DMS153 (cell line): ENCODE measurements at regions not wholly inside any gene's neighbourhood (a gene's known extent, or its start where the extent isn't known, plus 50 kb on each side); places are given as distances from the start of the nearest gene placed in this dataset.
A peak's percentile ranks its signal among the peaks of the same experiment; 100 is the strongest.
"Not testable (repeated sequence)": the region's sequence is repeated elsewhere in the genome, so short reads cannot be mapped to it uniquely, and the experiment has no call there.

Experiments used
- DNase-seq: peaks from one replicate; lab custom pipeline; 2025; lab: John Stamatoyannopoulos, UW

- no peak for DNase-seq
Observed at GRCh38 chr16:52051414-52052172, 495.4 kb downstream of the TOX3 start.

- no peak for DNase-seq
Observed at GRCh38 chr16:52050418-52050817, 496.5 kb downstream of the TOX3 start.

GRCh38 chr16:52035436-52035835, 511.5 kb downstream of the TOX3 start:
- no peak for DNase-seq

- DNase-seq, result no peak
Observed at GRCh38 chr16:52034830-52035229, 512.1 kb downstream of the TOX3 start.

- no peak for DNase-seq
Observed at GRCh38 chr16:52033992-52034391, 513.0 kb downstream of the TOX3 start.

- DNase-seq, result no peak
Observed at GRCh38 chr16:52022980-52023379, 524.0 kb downstream of the TOX3 start.

- DNase-seq, result no peak
Observed at GRCh38 chr16:52022177-52022576, 524.8 kb downstream of the TOX3 start.

- DNase-seq, result no peak
Observed at GRCh38 chr16:52016387-52016786, 530.6 kb downstream of the TOX3 start.

GRCh38 chr16:52005551-52005950, 541.4 kb downstream of the TOX3 start:
- DNase-seq, result no peak

- DNase-seq, result no peak
Observed at GRCh38 chr16:52004343-52004742, 542.6 kb downstream of the TOX3 start.

- DNase-seq, result no peak
Observed at GRCh38 chr16:52002026-52002425, 544.9 kb downstream of the TOX3 start.

- DNase-seq, result no peak
Observed at GRCh38 chr16:51996516-51996915, 550.4 kb downstream of the TOX3 start.

- DNase-seq, result peak; percentile 90
Observed at GRCh38 chr16:51994597-51994996, 552.3 kb downstream of the TOX3 start.

- no peak for DNase-seq
Observed at GRCh38 chr16:51989637-51990230, 557.2 kb downstream of the TOX3 start.

GRCh38 chr16:51988977-51989376, 558.0 kb downstream of the TOX3 start:
- DNase-seq, result no peak

GRCh38 chr16:51987519-51987918, 559.4 kb downstream of the TOX3 start:
- DNase-seq, result no peak

GRCh38 chr16:51986717-51987116, 560.2 kb downstream of the TOX3 start:
- no peak for DNase-seq

- no peak for DNase-seq
Observed at GRCh38 chr16:51986301-51986700, 560.6 kb downstream of the TOX3 start.

- no peak for DNase-seq
Observed at GRCh38 chr16:51985126-51985525, 561.8 kb downstream of the TOX3 start.

GRCh38 chr16:51984395-51984794, 562.5 kb downstream of the TOX3 start:
- DNase-seq, result no peak

- DNase-seq, result peak; percentile 50
Observed at GRCh38 chr16:51982715-51983680, 563.9 kb downstream of the TOX3 start.

- no peak for DNase-seq
Observed at GRCh38 chr16:51981725-51982124, 565.2 kb downstream of the TOX3 start.

- not testable (repeated sequence) for DNase-seq
Observed at GRCh38 chr16:51977506-51977905, 569.4 kb downstream of the TOX3 start.
